ENCODE measurements at regions not wholly inside any gene's neighbourhood (a gene's known extent, or its start where the extent isn't known, plus 50 kb on each side); places are given as distances from the start of the nearest gene placed in this dataset.

DNA sequence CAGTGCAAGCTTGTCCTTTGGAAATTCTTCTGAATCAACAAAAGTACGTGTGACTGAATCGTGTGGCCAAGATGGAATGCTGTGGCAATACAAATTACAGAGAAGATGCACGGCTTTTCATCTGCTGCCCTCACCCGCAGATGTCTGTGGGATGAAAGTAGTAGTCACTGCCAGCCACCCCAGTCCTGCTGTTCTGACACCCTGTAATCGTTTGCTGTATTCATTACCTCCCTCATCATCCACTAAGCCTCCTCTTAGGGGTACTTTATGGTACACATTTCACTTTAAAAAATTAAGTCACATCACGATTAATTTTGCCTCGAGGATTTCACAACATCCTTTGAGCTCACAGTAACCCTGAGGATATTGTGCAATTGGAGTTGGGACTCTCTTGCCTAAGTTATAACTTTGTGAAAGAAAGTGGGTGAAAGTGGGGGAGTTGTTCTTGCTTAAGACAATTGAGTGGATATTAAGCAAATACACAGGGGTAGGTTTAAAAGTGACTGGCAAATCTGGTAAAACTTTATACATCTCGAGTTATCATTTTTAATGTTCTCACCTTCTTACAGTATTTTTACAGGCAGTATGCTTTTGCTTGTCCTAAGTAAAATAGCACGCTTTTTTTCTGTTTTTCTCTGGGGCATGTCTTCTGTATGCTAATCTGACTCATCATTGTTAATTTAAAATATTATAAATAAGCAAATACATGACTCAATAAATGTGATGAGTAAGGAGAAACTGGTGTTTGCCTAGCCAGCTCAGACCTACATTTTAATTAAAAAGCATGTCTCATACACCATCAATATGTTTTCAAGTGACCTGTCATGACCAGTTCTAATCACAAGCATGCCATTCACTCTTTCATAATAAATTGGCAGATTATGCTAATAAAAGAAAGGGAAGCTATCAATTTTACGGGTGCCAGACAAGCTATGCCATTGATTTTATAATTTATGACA is 680.9 kb downstream of the IRS1 start (continued):
- TF ChIP-seq KLF6 (CRISPR knock-in tag; IDR thresholded peaks at IDR 0.05) (peak; percentile 86), AGO1 (IDR thresholded peaks at IDR 0.05; ENCODE audit: low read depth, low read length, poor library complexity, severe bottlenecking) (no peak), RNF219 (CRISPR knock-in tag; IDR thresholded peaks at IDR 0.05) (peak; percentile 79; the same call in 1 of the 2 replicates), MAFF (IDR thresholded peaks at IDR 0.05; ENCODE audit: low read depth, low read length) (peak; percentile 95), ZC3H4 (CRISPR knock-in tag; IDR thresholded peaks at IDR 0.05; ENCODE audit: borderline replicate concordance) (no peak), SRY (CRISPR knock-in tag; IDR thresholded peaks at IDR 0.05) (no peak), GTF2F1 (IDR thresholded peaks at IDR 0.05; ENCODE audit: low read length) (no peak), TSC22D2 (CRISPR knock-in tag; IDR thresholded peaks at IDR 0.05; ENCODE audit: borderline replicate concordance) (0 out of 2 replicates have a peak, but pooled peaks have one; percentile 18), HDAC1 (CRISPR knock-in tag; IDR thresholded peaks at IDR 0.05) (peak; percentile 31; the same call in 1 of the 2 replicates), ZIK1 (CRISPR knock-in tag; IDR thresholded peaks at IDR 0.05; ENCODE audit: borderline replicate concordance, low read depth) (no peak), RARA (CRISPR knock-in tag; IDR thresholded peaks at IDR 0.05) (peak; percentile 79), MYNN (CRISPR knock-in tag; IDR thresholded peaks at IDR 0.05; ENCODE audit: low read depth) (no peak), ISL2 (CRISPR knock-in tag; IDR thresholded peaks at IDR 0.05) (peak; percentile 84), MTF1 (CRISPR knock-in tag; IDR thresholded peaks at IDR 0.05) (no peak), TEAD2 (CRISPR knock-in tag; IDR thresholded peaks at IDR 0.05) (no peak), ZNF230 (CRISPR knock-in tag; IDR thresholded peaks at IDR 0.05) (no peak), HOXA3 (CRISPR knock-in tag; IDR thresholded peaks at IDR 0.05) (peak; percentile 52; the same call in 1 of the 2 replicates), MEF2D (CRISPR knock-in tag; IDR thresholded peaks at IDR 0.05) (peak; percentile 68; the same call in 1 of the 2 replicates), ZNF703 (CRISPR knock-in tag; IDR thresholded peaks at IDR 0.05; ENCODE audit: borderline replicate concordance) (no peak), CREM (IDR thresholded peaks at IDR 0.05) (peak; percentile 78), CREM (CRISPR knock-in tag; IDR thresholded peaks at IDR 0.05) (no peak), JARID2 (CRISPR knock-in tag; IDR thresholded peaks at IDR 0.05; ENCODE audit: insufficient replicate concordance) (no peak)
- TF ChIP-seq, protein P1, sequence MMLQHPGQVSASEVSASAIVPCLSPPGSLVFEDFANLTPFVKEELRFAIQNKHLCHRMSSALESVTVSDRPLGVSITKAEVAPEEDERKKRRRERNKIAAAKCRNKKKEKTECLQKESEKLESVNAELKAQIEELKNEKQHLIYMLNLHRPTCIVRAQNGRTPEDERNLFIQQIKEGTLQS (CRISPR knock-in tag; IDR thresholded peaks at IDR 0.05): peak; percentile 32; the same call in 1 of the 2 replicates
- TF ChIP-seq, protein P2, sequence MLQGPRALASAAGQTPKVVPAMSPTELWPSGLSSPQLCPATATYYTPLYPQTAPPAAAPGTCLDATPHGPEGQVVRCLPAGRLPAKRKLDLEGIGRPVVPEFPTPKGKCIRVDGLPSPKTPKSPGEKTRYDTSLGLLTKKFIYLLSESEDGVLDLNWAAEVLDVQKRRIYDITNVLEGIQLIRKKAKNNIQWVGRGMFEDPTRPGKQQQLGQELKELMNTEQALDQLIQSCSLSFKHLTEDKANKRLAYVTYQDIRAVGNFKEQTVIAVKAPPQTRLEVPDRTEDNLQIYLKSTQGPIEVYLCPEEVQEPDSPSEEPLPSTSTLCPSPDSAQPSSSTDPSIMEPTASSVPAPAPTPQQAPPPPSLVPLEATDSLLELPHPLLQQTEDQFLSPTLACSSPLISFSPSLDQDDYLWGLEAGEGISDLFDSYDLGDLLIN (CRISPR knock-in tag; IDR thresholded peaks at IDR 0.05; ENCODE audit: borderline replicate concordance): no peak
- TF ChIP-seq, protein P3, sequence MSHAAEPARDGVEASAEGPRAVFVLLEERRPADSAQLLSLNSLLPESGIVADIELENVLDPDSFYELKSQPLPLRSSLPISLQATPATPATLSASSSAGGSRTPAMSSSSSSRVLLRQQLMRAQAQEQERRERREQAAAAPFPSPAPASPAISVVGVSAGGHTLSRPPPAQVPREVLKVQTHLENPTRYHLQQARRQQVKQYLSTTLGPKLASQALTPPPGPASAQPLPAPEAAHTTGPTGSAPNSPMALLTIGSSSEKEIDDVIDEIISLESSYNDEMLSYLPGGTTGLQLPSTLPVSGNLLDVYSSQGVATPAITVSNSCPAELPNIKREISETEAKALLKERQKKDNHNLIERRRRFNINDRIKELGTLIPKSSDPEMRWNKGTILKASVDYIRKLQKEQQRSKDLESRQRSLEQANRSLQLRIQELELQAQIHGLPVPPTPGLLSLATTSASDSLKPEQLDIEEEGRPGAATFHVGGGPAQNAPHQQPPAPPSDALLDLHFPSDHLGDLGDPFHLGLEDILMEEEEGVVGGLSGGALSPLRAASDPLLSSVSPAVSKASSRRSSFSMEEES (CRISPR knock-in tag; IDR thresholded peaks at IDR 0.05): peak; percentile 1; the same call in 1 of the 2 replicates
